IPS-15b (cell line): ENCODE measurements at regions not wholly inside any gene's neighbourhood (a gene's known extent, or its start where the extent isn't known, plus 50 kb on each side); places are given as distances from the start of the nearest gene placed in this dataset.

ENCODE experiments used
- H3K27me3 ChIP-seq: one replicate; pipeline ENCODE4 v1.6.1; 2013; ENCODE audit warnings: low read length; ENCODE audit not compliant: control insufficient read depth, insufficient read depth
- H3K36me3 ChIP-seq: one replicate; pipeline ENCODE4 v1.6.1; 2013; ENCODE audit warnings: low read length; ENCODE audit not compliant: control insufficient read depth, insufficient read depth
- H3K4me1 ChIP-seq: one replicate; pipeline ENCODE4 v1.6.1; 2013; ENCODE audit warnings: mild to moderate bottlenecking, low read length; ENCODE audit not compliant: control insufficient read depth, insufficient read depth
- H3K4me3 ChIP-seq: one replicate; pipeline ENCODE4 v1.5.1; 2013; ENCODE audit warnings: low read depth, low read length
- H3K9ac ChIP-seq: one replicate; pipeline ENCODE4 v1.6.1; 2013; ENCODE audit warnings: low read depth, mild to moderate bottlenecking, low read length
- H3K9me3 ChIP-seq: one replicate; pipeline ENCODE4 v1.6.1; 2013; ENCODE audit warnings: mild to moderate bottlenecking, low read length; ENCODE audit not compliant: control insufficient read depth, insufficient read depth

DNA sequence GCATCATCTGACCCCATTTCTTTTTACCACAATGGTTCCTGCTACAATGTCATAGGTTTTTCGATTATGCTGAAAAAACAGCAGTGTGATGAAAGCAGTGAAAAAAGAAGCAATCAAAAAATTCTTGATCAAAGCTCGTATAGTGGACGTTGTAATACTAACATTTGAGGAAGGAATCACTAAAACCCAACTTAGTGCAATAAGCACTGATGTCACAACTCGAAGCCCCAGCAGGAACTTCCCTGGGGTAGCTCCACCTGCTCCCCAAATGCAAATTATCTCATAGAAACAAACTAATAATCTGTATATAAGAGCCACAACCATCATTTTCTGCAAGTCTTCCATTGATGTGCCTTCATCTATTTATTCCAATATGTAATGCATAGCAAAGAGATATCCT lies 285.6 kb upstream of the SGK1 start:
- H3K27me3 ChIP-seq = no peaks in the 10 kb centered on the region
- H3K36me3 ChIP-seq = no peaks in the 10 kb centered on the region
- no peak overlapping the region for H3K9ac ChIP-seq
- no peak overlapping the region for H3K4me3 ChIP-seq
- no peaks in the 10 kb centered on the region for H3K9me3 ChIP-seq
- no peaks in the 10 kb centered on the region for H3K4me1 ChIP-seq

GRCh38 chr6:134602123-134602522 lies 284.2 kb upstream of the SGK1 start:
- Histone ChIP-seq H3K9ac (no peak overlapping the region), H3K27me3 (no peaks in the 10 kb centered on the region), H3K4me3 (no peak overlapping the region), H3K36me3 (no peaks in the 10 kb centered on the region), H3K9me3 (no peaks in the 10 kb centered on the region), H3K4me1 (no peaks in the 10 kb centered on the region)

GRCh38 chr6:134600671-134601070 lies 282.8 kb upstream of the SGK1 start:
- H3K27me3 ChIP-seq = no peaks in the 10 kb centered on the region
- H3K9ac ChIP-seq = no peak overlapping the region
- H3K36me3 ChIP-seq = no peaks in the 10 kb centered on the region
- no peak overlapping the region for H3K4me3 ChIP-seq
- H3K4me1 ChIP-seq = no peaks in the 10 kb centered on the region
- no peaks in the 10 kb centered on the region for H3K9me3 ChIP-seq

- Histone ChIP-seq H3K9me3 (no peaks in the 10 kb centered on the region), H3K4me3 (no peak overlapping the region), H3K27me3 (no peaks in the 10 kb centered on the region), H3K9ac (no peak overlapping the region), H3K36me3 (no peaks in the 10 kb centered on the region), H3K4me1 (no peaks in the 10 kb centered on the region)
Measured at GRCh38 chr6:134599079-134599478, 281.2 kb upstream of the SGK1 start.

- Histone ChIP-seq H3K4me1 (no peaks in the 10 kb centered on the region), H3K27me3 (no peaks in the 10 kb centered on the region), H3K9ac (no peak overlapping the region), H3K36me3 (no peaks in the 10 kb centered on the region), H3K9me3 (no peaks in the 10 kb centered on the region), H3K4me3 (no peak overlapping the region)
Measured at GRCh38 chr6:134596191-134596590, 278.3 kb upstream of the SGK1 start.

DNA sequence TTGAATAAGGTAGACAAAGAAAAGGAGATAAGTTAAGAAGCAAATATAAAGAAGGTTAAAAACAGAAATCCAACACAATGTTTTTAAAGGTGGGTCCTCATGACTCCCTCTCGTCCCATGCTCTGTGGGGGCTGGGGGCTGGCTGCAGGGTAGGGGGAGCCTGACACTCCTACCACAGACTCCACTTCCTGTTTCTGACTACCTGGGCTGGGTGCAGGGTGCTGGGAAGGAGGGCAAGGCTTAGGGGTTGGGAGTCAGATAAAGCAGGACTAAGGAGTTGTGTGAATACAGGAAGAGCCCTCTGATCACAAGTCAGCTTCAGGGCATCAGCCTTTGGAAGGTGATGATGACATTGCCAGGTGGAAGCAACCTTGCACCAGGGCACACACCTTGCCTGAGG lies 277.0 kb upstream of the SGK1 start:
- Histone ChIP-seq H3K9ac (no peak overlapping the region), H3K36me3 (no peaks in the 10 kb centered on the region), H3K4me3 (no peak overlapping the region), H3K9me3 (no peaks in the 10 kb centered on the region), H3K4me1 (no peaks in the 10 kb centered on the region), H3K27me3 (no peaks in the 10 kb centered on the region)

- Histone ChIP-seq H3K9me3 (no peaks in the 10 kb centered on the region), H3K4me1 (peaks cover 2% of the 10 kb centered on the region), H3K36me3 (no peaks in the 10 kb centered on the region), H3K9ac (no peak overlapping the region), H3K4me3 (no peak overlapping the region), H3K27me3 (no peaks in the 10 kb centered on the region)
Measured at GRCh38 chr6:134593887-134594286, 276.0 kb upstream of the SGK1 start.

GRCh38 chr6:134593442-134593841 lies 275.5 kb upstream of the SGK1 start:
- no peaks in the 10 kb centered on the region for H3K27me3 ChIP-seq
- no peaks in the 10 kb centered on the region for H3K9me3 ChIP-seq
- H3K36me3 ChIP-seq = no peaks in the 10 kb centered on the region
- no peak overlapping the region for H3K4me3 ChIP-seq
- H3K4me1 ChIP-seq = peaks cover 2% of the 10 kb centered on the region
- no peak overlapping the region for H3K9ac ChIP-seq

DNA sequence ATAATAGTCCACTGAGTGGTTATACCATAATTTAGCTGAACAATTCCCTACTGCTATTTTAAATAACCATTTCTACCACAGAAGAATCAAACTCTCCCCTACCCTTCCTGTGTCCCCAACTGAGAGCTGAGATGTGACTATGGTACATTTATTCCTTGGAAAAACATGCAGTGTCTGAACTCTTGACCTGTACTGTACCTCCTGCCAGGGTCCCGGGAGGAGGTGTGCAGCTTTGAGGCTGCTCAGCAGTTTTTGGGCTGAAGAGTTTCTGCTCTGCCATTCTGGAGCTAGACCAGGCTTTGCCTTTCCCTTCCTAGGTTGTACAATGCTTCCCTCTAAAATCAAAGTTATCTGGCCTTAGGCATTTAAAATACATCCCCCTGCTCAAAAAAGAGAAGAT lies 275.1 kb upstream of the SGK1 start:
- Histone ChIP-seq H3K4me1 (peaks cover 2% of the 10 kb centered on the region), H3K4me3 (no peak overlapping the region), H3K27me3 (no peaks in the 10 kb centered on the region), H3K9me3 (no peaks in the 10 kb centered on the region), H3K36me3 (no peaks in the 10 kb centered on the region), H3K9ac (no peak overlapping the region)

DNA sequence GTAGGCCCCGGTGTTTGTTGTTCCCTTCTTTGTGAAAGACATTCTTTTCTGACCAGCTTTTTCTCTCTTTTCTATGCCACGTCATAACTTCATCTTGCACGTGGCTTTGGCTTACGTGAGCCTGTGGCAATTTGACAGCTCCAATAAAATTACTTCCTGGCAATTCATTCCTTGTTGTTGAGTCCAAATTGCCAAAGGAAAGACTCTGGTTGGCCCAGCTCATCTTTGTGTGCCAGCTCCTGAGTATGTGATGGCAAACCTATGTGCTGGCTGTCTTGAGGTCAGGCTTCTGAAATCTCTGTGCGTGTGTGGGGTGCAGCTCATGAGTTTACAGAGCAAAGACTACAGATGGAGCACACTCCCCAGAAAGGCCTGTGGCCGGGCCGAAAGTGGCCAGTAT lies 272.5 kb upstream of the SGK1 start:
- no peaks in the 10 kb centered on the region for H3K9me3 ChIP-seq
- no peaks in the 10 kb centered on the region for H3K27me3 ChIP-seq
- no peaks in the 10 kb centered on the region for H3K36me3 ChIP-seq
- H3K4me1 ChIP-seq = peaks cover 2% of the 10 kb centered on the region
- H3K4me3 ChIP-seq = no peak overlapping the region
- no peak overlapping the region for H3K9ac ChIP-seq

DNA sequence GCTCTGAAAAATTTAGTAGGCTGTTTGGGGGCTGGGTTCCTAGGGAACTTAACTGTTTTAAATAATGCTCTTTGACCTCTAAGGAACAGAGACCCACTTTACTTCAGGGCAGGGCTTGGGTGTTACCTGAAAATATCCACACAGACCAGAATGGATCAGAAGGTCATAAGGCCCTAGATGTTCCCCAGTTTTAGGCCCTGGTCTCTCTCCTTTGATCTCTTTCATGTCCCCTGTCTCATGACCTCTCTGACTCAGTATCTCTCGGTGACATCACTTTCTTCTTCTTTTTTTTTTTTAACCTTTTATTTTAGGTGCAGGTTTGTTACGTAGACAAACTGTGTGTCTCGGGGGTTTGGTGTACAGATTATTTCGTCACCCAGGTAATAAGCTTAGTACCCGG lies 272.1 kb upstream of the SGK1 start:
- no peak overlapping the region for H3K4me3 ChIP-seq
- H3K9me3 ChIP-seq = no peaks in the 10 kb centered on the region
- no peaks in the 10 kb centered on the region for H3K27me3 ChIP-seq
- no peaks in the 10 kb centered on the region for H3K36me3 ChIP-seq
- H3K9ac ChIP-seq = no peak overlapping the region
- H3K4me1 ChIP-seq = peaks cover 2% of the 10 kb centered on the region

- H3K9ac ChIP-seq = no peak overlapping the region
- no peaks in the 10 kb centered on the region for H3K9me3 ChIP-seq
Measured at GRCh38 chr6:134589512-134589911, 271.6 kb upstream of the SGK1 start.

DNA sequence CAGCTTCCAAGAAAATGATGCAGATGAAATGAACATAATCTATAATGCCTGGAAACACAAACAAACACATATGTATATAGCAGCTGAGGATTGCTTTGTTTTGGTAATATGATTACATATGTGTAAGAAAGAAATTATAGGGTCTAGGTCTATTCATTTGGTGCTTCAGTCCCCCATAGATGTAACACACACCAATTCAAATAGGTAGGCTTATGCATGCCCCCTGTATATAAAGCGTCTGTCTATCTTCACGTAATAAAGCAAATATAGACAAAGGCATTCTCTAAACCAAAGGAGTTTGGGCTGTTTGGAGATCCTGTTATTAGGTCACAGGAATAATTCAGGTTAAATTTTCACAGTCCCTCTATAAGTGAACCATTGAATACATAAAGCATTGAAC lies 270.4 kb upstream of the SGK1 start:
- Histone ChIP-seq H3K4me1 (peaks cover 2% of the 10 kb centered on the region), H3K27me3 (no peaks in the 10 kb centered on the region), H3K9me3 (no peaks in the 10 kb centered on the region), H3K9ac (no peak overlapping the region), H3K36me3 (no peaks in the 10 kb centered on the region), H3K4me3 (no peak overlapping the region)

More at GRCh38 chr6:134589512-134589911, 271.6 kb upstream of the SGK1 start:
- Histone ChIP-seq H3K36me3 (no peaks in the 10 kb centered on the region), H3K4me1 (peaks cover 2% of the 10 kb centered on the region), H3K4me3 (no peak overlapping the region), H3K27me3 (no peaks in the 10 kb centered on the region)
